Spleen (tissue), 11 donors: ENCODE measurements at regions not wholly inside any gene's neighbourhood (a gene's known extent, or its start where the extent isn't known, plus 50 kb on each side); places are given as distances from the start of the nearest gene placed in this dataset.

Experiments used
- DNase-seq: peaks from one replicate; pipeline ENCODE4 v3.0.0-alpha.2; 2020
- H3K27ac ChIP-seq, 8 donors: fragments of 200-600 bp; sonication (generic) in 7 of 8; 1 replicate in 4 of 8; 2 replicates in 4 of 8; pipeline versions ENCODE4 v1.5.0 to v1.8.0; 2016 to 2021; ENCODE audit warnings: inconsistent platforms in 4 of 8, mild to moderate bottlenecking in 4 of 8, moderate library complexity in 1 of 8
- H3K27me3 ChIP-seq, 7 donors: fragments of 200-600 bp; sonication (generic) in 6 of 7; replicated peaks in 1 of 7; 1 replicate in 4 of 7; 2 replicates in 3 of 7; pipeline versions ENCODE4 v1.5.0 to v1.8.0; 2016 to 2021; ENCODE audit warnings: inconsistent platforms in 3 of 7, mild to moderate bottlenecking in 1 of 7
- H3K36me3 ChIP-seq, 6 donors: fragments of 200-600 bp; sonication (generic) in 5 of 6; 1 replicate in 4 of 6; 2 replicates in 2 of 6; pipeline versions ENCODE4 v1.5.0 to v1.8.0; 2016 to 2021; ENCODE audit warnings: inconsistent platforms in 2 of 6
- H3K4me1 ChIP-seq, 6 donors: fragments of 200-600 bp; sonication (generic) in 5 of 6; 1 replicate in 3 of 6; 2 replicates in 3 of 6; pipeline versions ENCODE4 v1.5.0 to v1.8.0; 2016 to 2021; ENCODE audit warnings: inconsistent platforms in 3 of 6
- H3K4me3 ChIP-seq, 8 donors: fragments of 200-600 bp; sonication (generic) in 7 of 8; 1 replicate in 4 of 8; 2 replicates in 4 of 8; pipeline versions ENCODE4 v1.5.0 to v1.8.0; 2016 to 2021; ENCODE audit warnings: inconsistent platforms in 4 of 8, mild to moderate bottlenecking in 4 of 8, moderate library complexity in 2 of 8
- H3K9me3 ChIP-seq, 8 donors: fragments of 200-600 bp; sonication (generic) in 7 of 8; 1 replicate in 4 of 8; 2 replicates in 4 of 8; pipeline versions ENCODE4 v1.5.0 to v1.8.0; 2016 to 2021; ENCODE audit warnings: inconsistent platforms in 4 of 8
- CTCF ChIP-seq, 11 experiments: fragments of 200-600 bp in 7 of 11; fragments of 450-650 bp in 4 of 11; sonication (generic) in 4 of 11; IDR thresholded peaks in 8 of 11; conservative IDR thresholded peaks in 3 of 11; 1 replicate in 7 of 11; 2 replicates in 4 of 11; pipeline versions ENCODE4 v1.4.0 to v1.8.0; 2016 to 2021; ENCODE audit warnings: antibody characterized with exemption in 11 of 11, inconsistent platforms in 4 of 11, mild to moderate bottlenecking in 1 of 11
- POLR2A ChIP-seq, 3 donors: fragments of 450-650 bp; IDR thresholded peaks; one replicate each; pipeline ENCODE4 v1.5.1; 2017; ENCODE audit warnings: antibody characterized with exemption in 3 of 3, mild to moderate bottlenecking in 1 of 3
- POLR2AphosphoS5 ChIP-seq, 3 donors: sonication (generic); formaldehyde crosslinking; IDR thresholded peaks; one replicate each; pipeline ENCODE4 v1.5.1; 2017; ENCODE audit warnings: antibody characterized with exemption in 3 of 3
- WGBS, 5 donors: extraction: QIAGEN DNeasy Blood & Tissue Kit in 3 of 5; methylation state at CpG; one replicate each; pipeline versions ENCODE4 v1.1.5 to v1.1.7; 2013 to 2018; 5-methylcytosine and 5-hydroxymethylcytosine counted together
- intact Hi-C: fragments of 100-400 bp; cut with DNase I; formaldehyde crosslinking; loops from one replicate; pipeline ENCODE4 v1.15.0; 2023; ENCODE audit warnings: low total_unique reads
- donor health status: healthy with polysubstance abuse.
- donor health status: DM: no; HTN: no; CAD: no; lungs with moderate emphysema.
- donor health status: DM: no; HTN: no; CAD: no.
- donor health status: Bipolar disorder and iron deficiency.
- donor health status: healthy.
- donor health status: DM: no; HTN: no; CAD: no.
- donor health status: DM: yes; HTN: yes; CAD: no.

GRCh38 chr2:57475391-57475790 lies 571.2 kb upstream of the VRK2 start:
- intact Hi-C loops: no loop called here
- 71 to 86% (median 81%) methylated on average over 3 of the region's 3 CpGs for WGBS, 5 donors
- no peaks in the 10 kb centered on the region for H3K27me3 ChIP-seq
- H3K4me1 ChIP-seq: no peaks in the 10 kb centered on the region
- no peaks in the 10 kb centered on the region for H3K9me3 ChIP-seq
- H3K36me3 ChIP-seq: no peaks in the 10 kb centered on the region
- H3K4me3 ChIP-seq: no peak overlapping the region
- TF ChIP-seq POLR2A (IDR thresholded peaks at IDR 0.05) (no peak), CTCF (IDR thresholded peaks at IDR 0.05 in 8 of 11, conservative IDR thresholded peaks at IDR 0.05 in 3 of 11) (no peak), POLR2AphosphoS5 (IDR thresholded peaks at IDR 0.05) (no peak)
- H3K27ac ChIP-seq: no peak overlapping the region
- no peak for DNase-seq

GRCh38 chr2:57479981-57480380 lies 566.6 kb upstream of the VRK2 start:
- H3K9me3 ChIP-seq: no peaks in the 10 kb centered on the region
- H3K4me1 ChIP-seq: no peaks in the 10 kb centered on the region
- H3K4me3 ChIP-seq: no peak overlapping the region
- H3K36me3 ChIP-seq: no peaks in the 10 kb centered on the region
- no peak overlapping the region for H3K27ac ChIP-seq
- no peak for TF ChIP-seq CTCF (IDR thresholded peaks at IDR 0.05 in 8 of 11, conservative IDR thresholded peaks at IDR 0.05 in 3 of 11)
- TF ChIP-seq POLR2A (IDR thresholded peaks at IDR 0.05): no peak
- no peak for TF ChIP-seq POLR2AphosphoS5 (IDR thresholded peaks at IDR 0.05)
- no peak for DNase-seq
- 65 to 93% (median 83%) methylated on average over 1 of the region's 1 CpG for WGBS, 5 donors
- H3K27me3 ChIP-seq: no peaks in the 10 kb centered on the region
- intact Hi-C loops: no loop called here

- intact Hi-C loops: no loop called here
- H3K36me3 ChIP-seq: no peaks in the 10 kb centered on the region
These were observed 558.5 kb upstream of the VRK2 start for GRCh38 chr2:57488061-57488460.

GRCh38 chr2:57490741-57491140 lies 555.9 kb upstream of the VRK2 start:
- WGBS, 5 donors: 34 to 81% (median 50%) methylated on average over 1 of the region's 1 CpG
- peaks cover 0 to 6% (median 0%) of the 10 kb centered on the region in 8 donors for H3K9me3 ChIP-seq
- no peak overlapping the region for H3K4me3 ChIP-seq
- no peaks in the 10 kb centered on the region for H3K4me1 ChIP-seq
- intact Hi-C loops: loop anchor here (10.0 kb wide), 1 partner anchor 116 kb away; no protein-coding TSS in a partner anchor
- H3K27me3 ChIP-seq: no peaks in the 10 kb centered on the region
- no peak for DNase-seq
- H3K36me3 ChIP-seq: no peaks in the 10 kb centered on the region
- no peak overlapping the region for H3K27ac ChIP-seq
- TF ChIP-seq POLR2A (IDR thresholded peaks at IDR 0.05) (no peak), POLR2AphosphoS5 (IDR thresholded peaks at IDR 0.05) (no peak), CTCF (IDR thresholded peaks at IDR 0.05 in 8 of 11, conservative IDR thresholded peaks at IDR 0.05 in 3 of 11) (no peak)

More at GRCh38 chr2:57488061-57488460, 558.5 kb upstream of the VRK2 start:
- Histone ChIP-seq H3K4me3 (no peak overlapping the region), H3K27me3 (no peaks in the 10 kb centered on the region), H3K27ac (no peak overlapping the region), H3K4me1 (no peaks in the 10 kb centered on the region), H3K9me3 (peaks cover 0 to 3% (median 0%) of the 10 kb centered on the region in 8 donors)
- TF ChIP-seq POLR2AphosphoS5 (IDR thresholded peaks at IDR 0.05): no peak
- TF ChIP-seq CTCF (IDR thresholded peaks at IDR 0.05 in 8 of 11, conservative IDR thresholded peaks at IDR 0.05 in 3 of 11): no peak
- no peak for TF ChIP-seq POLR2A (IDR thresholded peaks at IDR 0.05)
- DNase-seq: no peak
